ENCODE measurements at regions not wholly inside any gene's neighbourhood (a gene's known extent, or its start where the extent isn't known, plus 50 kb on each side); places are given as distances from the start of the nearest gene placed in this dataset.

DNA sequence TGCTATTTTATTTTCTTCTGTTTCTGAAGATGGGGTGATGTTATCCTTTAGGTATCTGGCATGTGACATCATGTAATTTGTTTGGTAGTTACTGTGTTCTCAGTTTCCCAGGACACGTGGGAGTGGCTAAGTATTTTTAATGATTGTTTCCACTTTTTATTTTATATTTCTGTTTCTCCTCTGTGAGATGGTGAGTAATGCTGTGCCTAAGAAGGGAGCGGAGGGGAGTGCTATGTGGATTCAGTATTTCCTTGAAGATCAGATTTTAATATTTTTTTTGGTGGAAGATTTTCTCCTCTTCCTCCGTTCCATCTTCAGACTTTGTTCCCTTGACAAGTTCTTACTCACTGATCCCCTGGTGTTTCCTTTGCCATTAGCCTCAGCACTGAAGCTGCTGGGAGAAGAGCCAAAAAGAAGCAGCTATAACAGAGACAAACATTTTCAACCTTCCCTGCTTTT is 180.0 kb upstream of the MMADHC start:
- TF ChIP-seq, protein P1, sequence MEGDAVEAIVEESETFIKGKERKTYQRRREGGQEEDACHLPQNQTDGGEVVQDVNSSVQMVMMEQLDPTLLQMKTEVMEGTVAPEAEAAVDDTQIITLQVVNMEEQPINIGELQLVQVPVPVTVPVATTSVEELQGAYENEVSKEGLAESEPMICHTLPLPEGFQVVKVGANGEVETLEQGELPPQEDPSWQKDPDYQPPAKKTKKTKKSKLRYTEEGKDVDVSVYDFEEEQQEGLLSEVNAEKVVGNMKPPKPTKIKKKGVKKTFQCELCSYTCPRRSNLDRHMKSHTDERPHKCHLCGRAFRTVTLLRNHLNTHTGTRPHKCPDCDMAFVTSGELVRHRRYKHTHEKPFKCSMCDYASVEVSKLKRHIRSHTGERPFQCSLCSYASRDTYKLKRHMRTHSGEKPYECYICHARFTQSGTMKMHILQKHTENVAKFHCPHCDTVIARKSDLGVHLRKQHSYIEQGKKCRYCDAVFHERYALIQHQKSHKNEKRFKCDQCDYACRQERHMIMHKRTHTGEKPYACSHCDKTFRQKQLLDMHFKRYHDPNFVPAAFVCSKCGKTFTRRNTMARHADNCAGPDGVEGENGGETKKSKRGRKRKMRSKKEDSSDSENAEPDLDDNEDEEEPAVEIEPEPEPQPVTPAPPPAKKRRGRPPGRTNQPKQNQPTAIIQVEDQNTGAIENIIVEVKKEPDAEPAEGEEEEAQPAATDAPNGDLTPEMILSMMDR (IDR thresholded peaks at IDR 0.05), result no peak
- TF ChIP-seq POLR2A (IDR thresholded peaks at IDR 0.05), result no peak

Data from esophagus squamous epithelium (tissue), 4 donors.